HL-60/S4 (cell line): ENCODE measurements at regions not wholly inside any gene's neighbourhood (a gene's known extent, or its start where the extent isn't known, plus 50 kb on each side); places are given as distances from the start of the nearest gene placed in this dataset.

ENCODE experiments used
- in situ Hi-C: fragments of 300-500 bp; cut with MboI; formaldehyde crosslinking; loops from 2 replicates; pipeline ENCODE4 v1.14.3; 2022; ENCODE audit warnings: low sequenced_read_pairs

DNA sequence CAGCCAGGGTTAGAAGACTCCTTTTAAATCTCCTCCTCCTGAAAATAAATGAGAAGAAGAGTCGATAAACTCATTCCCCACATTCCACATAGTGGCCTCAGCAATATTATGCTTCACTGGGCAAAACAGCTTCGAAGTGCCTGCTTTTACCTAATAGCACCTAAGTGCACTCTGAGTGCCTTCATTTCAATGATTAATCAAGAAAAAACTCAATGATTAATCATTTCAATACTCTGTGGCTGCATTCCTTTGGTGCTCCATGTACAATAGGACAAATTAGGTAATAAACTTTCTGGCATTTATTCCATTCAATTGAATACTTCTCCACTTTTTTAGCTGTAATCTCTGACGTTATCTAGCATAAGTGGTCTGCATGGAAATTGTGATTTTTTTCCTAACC is 174.6 kb downstream of the CCDC71L start:
- in situ Hi-C loops: no loop called here

DNA sequence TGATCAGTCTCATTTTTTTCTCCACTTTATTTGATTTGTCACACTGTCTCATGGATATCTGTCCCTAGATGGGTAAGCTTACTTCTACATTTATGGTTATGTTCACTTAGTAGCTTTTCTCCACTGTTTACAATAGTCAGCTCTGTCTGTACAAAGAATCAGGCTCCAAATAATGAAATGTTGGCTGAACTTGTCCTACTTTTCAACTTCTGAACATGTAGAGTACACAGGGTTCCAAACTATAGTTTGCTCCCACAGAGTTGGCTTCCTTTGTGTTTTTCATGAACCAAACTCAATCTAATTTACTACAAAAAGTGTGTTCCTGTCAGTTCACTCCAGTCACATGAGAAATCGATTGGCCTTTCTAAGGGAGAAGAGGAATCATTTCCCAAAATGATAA is 175.0 kb downstream of the CCDC71L start:
- in situ Hi-C loops: no loop called here

DNA sequence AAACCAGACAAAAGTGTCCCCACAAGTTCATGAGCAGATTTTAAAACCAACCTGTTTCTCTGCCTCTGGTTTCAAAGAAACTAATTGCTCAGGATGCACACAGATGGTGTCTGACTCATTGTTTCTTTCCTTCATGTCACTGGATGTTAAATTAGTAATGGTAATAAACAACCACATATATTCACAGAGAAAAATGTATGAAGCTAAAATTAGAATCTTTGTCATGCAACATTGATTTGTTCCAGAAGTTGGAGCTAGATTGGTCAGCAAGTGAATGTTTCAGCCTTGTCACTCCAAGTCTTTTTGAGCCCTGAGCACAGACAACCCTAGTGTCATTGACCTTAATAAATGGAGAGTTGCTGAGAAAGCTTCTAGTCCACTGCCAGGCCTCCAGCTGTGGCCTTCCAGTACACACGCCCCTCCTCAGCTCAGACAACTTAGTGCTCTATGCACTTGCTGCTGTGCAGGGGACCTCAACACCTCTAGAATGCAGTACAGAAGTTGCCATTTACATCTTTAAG is 175.9 kb downstream of the CCDC71L start:
- in situ Hi-C loops: no loop called here

DNA sequence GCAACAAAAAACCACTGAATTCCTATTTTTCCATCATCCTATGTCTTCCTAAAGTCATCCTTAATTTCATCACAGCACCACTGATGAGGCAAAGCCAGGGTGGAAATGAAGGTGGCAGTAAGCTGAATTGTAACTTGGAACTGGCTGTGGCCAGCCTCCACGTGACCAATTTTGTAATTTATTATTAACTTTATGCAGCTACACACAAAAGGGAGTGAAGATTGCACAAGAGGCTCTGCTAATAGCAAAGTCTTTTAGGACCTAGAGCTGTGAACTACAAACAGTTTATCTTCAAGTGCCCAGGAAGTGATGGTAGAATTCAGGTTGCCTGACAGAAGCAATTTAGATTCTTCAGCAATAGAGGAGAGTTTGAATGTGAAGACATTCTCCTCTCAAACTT is 176.4 kb downstream of the CCDC71L start:
- in situ Hi-C loops: no loop called here

DNA sequence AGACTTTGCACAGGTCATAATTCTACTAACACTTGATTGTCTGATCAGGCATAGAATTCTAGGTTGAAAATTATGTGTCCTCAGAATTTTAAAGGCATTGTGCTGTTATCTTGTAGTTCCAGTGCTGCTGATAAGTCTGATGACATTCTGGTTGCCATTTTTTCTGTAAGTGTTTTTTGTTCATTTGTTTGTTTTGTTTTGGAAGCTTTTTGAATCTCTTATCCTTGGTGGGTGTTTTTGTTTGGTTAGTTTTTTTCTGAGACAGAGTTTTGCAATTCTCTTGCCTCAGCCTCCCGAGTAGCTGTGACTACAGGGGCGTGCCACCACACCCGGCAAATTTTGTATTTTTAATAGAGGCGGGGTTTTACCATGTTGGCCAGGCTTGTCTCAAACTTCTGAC is 178.9 kb downstream of the CCDC71L start:
- in situ Hi-C loops: no loop called here

DNA sequence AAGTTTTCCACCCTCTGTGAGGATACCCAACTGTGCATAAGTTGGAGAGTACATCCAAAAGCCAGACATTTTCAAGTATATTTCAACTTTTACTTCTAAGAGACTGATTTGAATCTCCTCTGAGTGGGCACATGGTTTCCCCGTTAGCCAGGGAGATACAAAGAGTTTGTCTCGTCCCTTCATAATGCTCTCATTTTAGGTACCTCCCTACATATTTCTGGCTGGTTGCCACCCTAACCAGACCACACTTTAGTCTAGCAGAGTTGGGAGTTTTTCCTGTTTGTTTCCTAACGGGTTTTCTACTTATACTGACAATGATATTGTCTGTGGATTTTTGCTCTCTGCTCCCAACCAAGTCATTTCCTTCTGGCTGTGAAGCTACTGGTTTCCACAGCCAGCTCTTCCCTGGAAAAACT is 180.3 kb downstream of the CCDC71L start:
- in situ Hi-C loops: no loop called here

DNA sequence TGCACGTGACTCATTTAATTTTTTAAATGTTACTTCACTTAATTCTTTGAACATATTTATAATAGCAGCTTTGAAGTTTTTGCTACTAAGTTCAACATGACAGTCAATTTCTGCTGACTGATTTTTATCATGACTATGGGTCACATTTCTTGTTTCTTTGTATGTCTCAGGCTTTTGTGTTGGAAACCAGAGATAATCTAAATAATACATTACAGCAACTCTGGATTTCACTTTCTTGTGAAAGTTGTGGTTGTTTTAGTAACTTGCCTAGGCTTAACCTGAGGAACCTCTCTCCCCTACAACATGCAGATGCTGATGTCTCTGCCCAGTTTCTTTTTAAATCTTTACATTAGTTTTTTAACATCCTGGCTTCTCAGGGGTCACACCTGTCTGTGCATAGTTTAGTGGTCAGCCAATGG is 180.8 kb downstream of the CCDC71L start:
- in situ Hi-C loops: no loop called here

DNA sequence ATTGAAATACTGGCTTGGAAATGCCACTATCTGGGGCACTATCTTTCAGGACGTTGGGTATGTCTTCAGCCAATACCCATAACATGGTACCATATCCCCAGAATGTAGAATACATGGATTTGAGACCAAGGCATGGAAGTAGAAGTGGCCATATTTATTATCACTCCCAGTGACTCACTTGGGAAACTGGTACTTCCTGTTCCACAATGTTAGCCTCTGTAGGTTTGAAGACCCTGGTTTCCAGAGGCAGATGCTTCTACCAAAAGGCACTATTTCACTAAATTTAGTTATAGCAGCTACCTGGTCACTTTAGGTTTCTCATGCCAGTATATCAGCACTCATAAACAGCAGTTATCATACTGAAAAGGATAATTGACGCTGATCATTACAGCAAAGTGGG is 184.2 kb downstream of the CCDC71L start:
- in situ Hi-C loops: no loop called here

DNA sequence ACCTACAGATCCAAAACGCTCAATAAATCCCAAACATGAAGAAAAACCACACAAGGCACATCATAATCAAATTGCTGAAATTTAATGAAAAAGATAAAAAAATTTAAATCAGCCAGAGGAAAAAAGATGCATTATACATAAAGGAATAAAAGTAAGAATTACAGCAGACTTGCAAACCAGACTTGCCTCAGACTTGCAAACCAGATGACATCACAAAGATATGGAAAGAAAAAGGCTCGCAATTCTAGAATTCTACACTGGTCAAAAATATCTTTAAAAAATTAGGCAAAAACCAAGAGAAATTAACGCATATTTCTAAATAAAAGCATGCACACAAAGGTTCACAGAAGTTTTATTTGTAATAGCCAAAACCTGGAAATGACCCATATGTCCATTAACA is 188.0 kb upstream of the NAMPT start:
- in situ Hi-C loops: no loop called here

DNA sequence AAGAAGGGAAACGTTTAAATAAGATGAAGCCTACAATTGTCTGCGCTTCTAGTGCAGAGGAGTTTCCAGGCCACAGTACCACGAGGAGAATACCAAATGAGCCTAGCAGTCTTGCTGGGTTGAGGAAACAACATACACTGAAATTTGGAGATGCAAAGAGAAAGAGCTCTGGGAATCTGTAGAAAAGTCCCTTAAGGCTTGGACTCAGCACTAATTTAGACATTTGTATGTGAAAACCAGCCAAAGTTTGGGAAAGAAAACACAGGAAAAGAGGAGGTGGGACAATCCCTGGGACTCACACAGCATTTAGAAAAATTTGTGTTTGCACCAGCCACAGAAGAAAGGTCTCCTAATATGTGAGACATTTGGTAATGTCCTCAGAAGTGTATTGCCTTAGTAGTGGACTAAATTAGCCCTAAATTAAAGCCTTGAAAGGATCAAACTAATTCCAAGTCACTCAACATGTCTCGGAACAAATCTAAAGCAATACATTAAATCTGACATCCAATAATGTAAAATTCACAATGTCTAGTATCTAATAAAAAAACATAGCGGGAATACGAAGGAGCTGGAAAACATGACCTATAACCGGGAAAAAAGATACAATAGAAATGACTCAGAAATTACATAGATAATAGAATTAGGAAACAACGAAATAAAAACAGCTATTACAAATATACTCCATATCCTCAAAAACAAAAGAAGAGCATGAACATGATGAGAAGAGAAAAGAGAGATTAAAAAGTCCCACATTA is 187.1 kb upstream of the NAMPT start:
- in situ Hi-C loops: no loop called here

DNA sequence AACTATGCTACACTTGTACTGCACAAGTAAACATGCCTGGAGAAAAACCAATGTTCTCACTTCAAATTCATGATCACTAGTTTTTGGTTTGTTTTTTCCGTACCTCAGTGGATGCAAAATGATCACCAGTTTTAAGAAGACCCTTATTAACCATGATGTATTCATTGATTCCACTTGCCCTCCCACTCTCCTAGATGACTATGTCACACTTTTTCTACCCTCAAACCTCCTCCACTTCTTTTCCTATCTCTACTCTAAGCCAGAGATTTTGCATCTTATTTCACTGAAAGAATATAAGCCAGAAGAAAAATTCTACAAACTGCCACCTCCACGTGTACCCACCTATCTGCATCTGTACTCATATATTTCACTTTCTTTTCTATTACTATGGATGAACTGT is 186.2 kb upstream of the NAMPT start:
- in situ Hi-C loops: no loop called here

DNA sequence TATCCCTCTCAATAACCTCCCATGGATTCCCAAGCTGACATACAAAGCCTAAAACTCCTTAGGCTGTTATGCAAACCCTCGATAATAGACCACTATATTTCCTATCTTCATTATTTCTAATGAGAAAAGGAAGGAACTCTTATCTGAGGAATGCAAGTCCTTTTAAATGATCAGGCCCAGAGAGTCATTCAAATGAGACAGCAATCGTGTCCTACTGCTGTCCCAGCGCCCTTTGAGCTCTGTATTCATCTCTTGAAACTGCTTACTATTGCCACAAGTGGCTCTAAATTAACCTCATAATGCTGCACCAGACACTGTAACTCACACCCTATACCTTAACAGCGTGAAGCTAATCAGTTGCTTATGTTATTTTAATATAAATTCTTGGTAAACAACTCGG is 182.1 kb upstream of the NAMPT start:
- in situ Hi-C loops: no loop called here

DNA sequence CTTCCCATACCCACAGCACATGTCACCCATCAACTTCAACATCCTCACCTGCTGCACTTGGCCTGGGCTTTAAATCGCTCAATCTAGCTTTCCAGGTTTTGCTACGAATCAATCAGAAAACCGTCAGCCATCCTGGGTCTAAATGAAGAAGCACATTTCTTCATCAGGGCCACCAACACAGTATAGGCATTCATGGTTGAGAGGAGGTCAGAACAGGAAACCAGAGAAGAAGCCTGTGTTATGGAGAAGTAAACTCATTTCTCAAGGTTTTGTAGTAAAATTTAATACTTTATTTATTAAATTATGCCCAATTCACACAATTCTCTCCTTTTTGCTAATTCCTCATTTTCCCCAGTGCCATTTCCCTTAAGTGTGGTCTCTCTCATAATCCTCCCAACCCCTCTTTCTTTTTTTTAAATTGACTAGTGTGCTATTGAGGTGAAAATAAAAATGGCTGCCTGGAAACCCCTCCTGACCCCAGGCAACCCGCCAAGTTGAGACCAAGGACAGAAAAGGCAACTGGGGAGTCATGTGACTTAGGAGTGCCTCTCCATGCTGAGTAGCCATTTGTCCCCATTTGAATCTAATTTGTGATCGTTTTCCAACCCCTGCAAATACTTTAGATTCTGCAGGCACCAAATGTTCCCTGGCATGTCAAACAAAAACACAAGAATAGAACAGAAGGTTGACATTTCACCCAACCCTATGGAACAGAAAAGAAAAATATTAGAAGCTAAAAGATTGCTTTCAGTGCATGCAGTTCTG is 181.1 kb upstream of the NAMPT start:
- in situ Hi-C loops: no loop called here

DNA sequence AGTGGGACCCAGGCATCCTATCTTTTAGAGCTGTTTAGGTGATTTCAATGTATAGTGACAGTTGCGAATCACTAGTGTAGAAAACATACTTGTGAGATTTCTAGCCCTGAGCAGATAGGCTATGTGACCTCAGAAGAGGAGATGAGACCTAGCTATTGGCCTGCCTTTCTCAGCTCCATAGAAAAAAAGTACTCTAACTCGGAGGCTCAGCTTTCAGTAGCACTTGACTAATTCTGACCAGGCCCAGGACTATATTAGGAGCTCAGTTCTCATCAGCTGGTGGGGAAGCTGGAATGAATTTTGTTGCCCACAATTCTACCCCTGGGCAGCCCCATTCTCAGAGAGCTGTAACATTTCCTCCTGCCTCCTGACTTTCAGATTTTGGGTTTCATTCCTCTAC is 179.9 kb upstream of the NAMPT start:
- in situ Hi-C loops: loop anchor here (5.0 kb wide), 1 partner anchor 287 kb away; no protein-coding TSS in a partner anchor

DNA sequence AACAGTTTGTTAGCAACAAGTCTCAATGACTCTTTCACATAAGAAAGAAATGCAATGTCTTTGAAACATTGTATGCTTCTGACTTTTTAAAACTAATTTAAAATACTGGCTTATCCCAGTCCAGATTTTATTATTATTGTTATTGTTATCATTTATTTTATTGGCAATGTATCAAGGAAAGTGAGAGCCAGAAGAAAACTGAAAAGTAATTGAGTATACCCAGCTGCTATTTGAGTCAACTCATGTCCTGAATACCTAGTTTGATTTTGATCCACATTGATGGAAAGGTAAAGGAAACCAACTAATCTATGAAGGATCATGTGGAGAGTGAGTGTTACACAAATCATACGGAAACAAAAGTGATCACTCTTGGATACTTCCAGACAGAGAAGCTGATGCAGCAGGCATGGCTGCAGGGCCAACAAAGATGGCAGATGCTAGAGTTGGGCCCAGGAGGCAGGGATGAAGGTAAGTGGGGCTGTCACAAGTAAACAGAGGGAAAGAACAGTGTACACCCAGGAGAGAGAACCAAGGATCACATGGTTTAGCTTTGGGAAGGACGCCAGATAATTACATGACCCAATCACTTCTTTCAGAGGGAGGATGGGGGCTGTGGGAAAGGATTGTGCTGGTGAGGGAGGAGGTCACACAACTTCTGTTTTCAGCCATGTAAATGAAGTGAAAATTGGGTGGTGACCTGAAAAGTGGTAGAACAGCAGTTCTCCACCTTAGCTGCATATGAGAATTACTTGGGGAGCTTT is 179.2 kb upstream of the NAMPT start:
- in situ Hi-C loops: loop anchor here (5.0 kb wide), 1 partner anchor 287 kb away; no protein-coding TSS in a partner anchor

DNA sequence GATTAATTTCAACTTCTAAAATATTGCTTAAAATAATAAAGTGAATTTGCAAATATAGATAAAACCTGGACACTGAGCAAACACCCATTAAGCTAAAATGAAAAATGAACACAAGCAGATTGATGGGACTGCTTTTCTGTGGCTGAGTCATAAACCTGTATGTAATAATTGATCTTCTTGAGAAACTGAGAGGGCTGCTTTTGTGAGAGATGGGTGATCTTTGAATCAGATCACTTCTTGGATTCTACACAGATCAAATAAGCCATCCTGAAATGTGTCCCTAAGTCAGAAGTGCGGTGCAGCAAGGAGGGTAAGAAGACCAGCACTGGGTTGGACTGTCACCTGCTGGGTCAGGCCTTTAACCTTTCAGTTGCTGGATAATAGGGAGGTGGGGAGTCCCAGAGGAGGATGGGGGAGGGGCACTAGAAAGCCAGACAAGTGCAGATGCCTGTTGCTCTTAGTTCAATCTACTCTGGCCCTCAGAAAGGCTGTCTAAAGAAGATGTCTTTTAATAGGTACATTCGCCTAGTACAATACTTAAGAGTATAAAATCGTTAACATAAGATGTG is 178.2 kb upstream of the NAMPT start:
- in situ Hi-C loops: loop anchor here (5.0 kb wide), 1 partner anchor 286 kb away; no protein-coding TSS in a partner anchor

DNA sequence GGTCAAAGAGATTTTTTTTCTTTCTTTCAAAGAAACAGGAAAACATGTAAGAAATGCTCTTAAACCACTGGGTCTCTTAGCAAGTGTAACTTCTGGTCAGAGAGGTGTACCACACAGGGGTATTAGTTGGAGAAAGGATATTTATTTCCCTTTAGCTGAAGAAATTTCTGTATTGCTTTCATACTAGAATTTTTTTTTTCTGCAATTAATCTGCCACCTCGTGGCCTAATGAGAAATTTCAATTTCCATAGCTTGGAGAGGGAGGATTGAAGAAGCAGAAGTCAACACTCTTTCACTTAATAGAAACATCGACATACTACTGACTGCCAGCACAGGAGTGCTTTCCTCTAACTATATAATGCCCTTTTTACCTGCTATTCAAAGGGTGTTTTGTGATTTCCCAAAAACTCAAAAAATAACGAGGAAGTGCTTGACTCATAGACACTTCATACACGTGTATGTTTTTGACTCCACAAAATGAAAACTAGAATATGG is 177.6 kb upstream of the NAMPT start:
- in situ Hi-C loops: loop anchor here (5.0 kb wide), 1 partner anchor 285 kb away; no protein-coding TSS in a partner anchor

DNA sequence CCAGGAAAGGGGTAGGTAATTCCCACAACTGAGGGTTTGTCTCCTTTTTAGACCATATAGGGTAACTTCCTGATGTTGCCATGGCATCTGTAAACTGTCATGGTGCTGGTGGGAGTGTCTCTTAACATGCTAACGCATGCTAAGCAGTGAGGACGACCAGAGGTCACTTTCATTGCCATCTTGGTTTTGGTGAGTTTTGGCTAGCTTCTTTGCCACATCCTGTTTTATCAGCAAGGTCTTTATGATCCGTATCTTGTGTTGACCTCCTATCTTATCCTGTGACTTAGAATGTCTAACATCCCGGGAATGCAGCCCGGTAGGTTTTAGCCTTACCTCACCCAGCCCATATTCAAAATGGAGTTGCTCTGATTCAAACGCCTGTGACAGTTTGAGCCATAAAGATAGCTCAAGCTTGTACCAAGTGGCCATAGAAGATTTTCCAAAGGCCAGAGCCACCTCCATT is 176.0 kb upstream of the NAMPT start:
- in situ Hi-C loops: loop anchor here (5.0 kb wide), 1 partner anchor 284 kb away; no protein-coding TSS in a partner anchor

DNA sequence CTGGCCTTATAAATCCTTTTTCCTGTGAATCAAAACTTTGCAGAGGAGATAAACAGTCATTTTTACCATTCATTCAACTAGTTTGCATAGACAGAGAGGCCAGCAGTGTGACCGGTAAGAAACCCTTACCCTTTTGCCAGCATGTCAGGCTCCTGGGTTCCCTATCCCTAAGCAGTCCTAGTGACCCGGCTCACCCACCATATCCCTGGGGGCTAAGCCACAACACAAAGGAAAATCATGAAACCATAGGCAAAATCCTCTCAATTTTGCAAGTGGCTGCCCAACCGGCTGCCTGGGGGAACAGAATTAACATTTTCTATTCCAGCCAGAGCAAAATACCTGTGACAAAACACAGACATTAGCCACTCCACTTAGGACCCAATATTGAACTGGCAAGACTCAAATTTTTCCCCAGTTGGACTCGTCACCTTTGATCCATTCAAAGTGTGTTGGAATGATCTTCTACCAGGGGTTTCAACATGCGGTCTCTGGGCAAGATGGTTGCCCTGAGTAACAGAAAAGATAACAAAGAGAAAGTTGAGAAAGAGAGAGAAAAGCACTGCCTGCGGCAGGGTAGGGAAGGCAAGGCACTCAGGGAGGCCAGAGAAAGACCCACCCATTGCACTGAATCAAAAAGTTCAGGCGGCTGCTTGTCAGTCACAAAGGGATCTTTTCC is 174.8 kb upstream of the NAMPT start:
- in situ Hi-C loops: loop anchor here (5.0 kb wide), 1 partner anchor 282 kb away; no protein-coding TSS in a partner anchor

DNA sequence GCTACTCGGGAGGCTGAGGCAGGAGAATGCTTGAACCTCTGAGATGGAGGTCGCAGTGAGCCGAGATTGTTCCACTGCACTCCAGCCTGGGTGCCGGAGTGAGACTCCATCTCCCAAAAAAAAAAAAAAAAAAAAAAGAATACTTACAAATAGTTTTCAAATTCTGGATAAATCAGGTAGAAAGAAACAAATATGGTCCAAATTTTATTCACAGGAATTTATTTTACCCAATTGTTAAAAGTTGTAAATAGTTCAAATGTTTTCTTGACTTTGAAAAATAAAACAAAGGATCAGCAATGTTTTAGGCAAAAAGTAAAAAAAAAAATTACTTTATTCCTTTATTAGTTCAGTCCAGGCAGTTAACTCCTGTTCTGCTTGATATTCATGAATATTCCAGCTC is 172.9 kb upstream of the NAMPT start:
- in situ Hi-C loops: no loop called here
